Retinal pigment epithelial cell (primary cell): ENCODE measurements at regions not wholly inside any gene's neighbourhood (a gene's known extent, or its start where the extent isn't known, plus 50 kb on each side); places are given as distances from the start of the nearest gene placed in this dataset.

Experiments used
- DNase-seq: peaks from one replicate; pipeline ENCODE4 v3.0.0-alpha.2; 2010; ENCODE audit warnings: low read depth
- H3K4me3 ChIP-seq: 2 replicates; pipeline ENCODE4 v1.5.1; 2011; ENCODE audit warnings: mild to moderate bottlenecking, low read length, control low read depth, moderate library complexity
- CTCF ChIP-seq: conservative IDR thresholded peaks from 2 replicates; pipeline ENCODE4 v1.5.1; 2011; ENCODE audit warnings: low read depth, low read length, control low read depth, inconsistent platforms

GRCh38 chr14:103207388-103208072 is 84.3 kb downstream of the TNFAIP2 start:
- DNase-seq = no peak
- peak overlapping the region; percentile 32 for H3K4me3 ChIP-seq
- no peak for TF ChIP-seq CTCF

DNA sequence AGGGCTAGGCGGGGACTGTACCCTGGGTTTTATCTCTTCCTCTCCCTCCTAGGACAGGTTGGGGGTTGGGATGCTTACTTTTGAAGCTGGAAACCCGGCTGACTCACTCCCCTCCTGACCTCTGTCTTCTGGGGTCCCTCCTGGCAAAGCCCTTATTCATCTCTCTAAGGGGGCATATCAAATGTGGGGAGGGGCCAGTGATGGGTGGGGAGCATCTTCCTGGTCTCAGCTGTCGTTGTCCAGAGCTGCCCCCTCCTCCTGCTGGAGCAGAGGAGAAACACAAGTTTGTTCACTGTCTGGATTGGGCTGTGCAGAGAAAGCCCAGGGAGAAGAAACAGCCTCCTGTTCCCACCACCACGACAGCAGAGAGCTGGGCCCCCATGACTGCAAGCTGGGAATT is 85.8 kb downstream of the TNFAIP2 start:
- peak; percentile 30 for TF ChIP-seq CTCF
- no peak for DNase-seq
- H3K4me3 ChIP-seq = no peak overlapping the region

DNA sequence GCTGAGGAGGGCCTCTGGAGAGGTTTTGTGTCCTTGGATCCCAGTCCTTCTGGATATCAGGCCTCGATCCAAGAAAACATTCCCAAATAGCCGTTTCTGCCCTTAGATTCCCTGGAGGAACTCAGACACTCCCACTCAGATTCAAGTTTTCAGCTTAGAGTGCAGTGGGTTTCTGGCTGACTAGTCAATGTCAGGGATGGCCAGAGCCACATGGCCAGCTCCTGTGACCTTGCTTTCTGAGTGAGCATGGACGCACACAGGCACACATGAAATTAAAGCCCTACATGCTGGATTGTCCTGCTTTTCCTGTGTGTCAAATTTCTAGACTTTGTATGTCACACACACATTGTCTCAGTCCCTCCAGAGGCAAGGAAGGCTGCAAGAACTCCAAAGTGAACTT is 86.2 kb downstream of the TNFAIP2 start:
- no peak for TF ChIP-seq CTCF
- no peak overlapping the region for H3K4me3 ChIP-seq
- no peak for DNase-seq

DNA sequence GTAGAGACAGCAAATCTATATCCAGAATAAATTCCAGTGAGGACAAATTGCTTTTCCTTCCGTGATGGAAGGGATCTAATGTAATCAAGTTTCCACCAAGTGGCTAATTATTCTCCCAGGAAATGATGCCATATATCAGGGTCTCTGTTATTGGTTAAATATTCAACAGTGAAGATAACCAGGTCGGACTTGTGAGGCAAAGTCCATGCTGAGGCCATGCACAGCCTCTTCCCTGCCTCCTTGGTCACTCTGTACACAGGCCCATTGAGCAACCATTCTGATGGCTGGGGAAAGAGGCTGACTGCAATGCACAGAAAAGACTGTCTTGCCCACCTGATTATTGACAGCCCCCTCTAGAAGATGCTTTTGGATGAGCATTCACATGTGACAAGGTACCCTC is 90.1 kb downstream of the TNFAIP2 start:
- H3K4me3 ChIP-seq = no peak overlapping the region
- no peak for TF ChIP-seq CTCF
- DNase-seq = no peak

DNA sequence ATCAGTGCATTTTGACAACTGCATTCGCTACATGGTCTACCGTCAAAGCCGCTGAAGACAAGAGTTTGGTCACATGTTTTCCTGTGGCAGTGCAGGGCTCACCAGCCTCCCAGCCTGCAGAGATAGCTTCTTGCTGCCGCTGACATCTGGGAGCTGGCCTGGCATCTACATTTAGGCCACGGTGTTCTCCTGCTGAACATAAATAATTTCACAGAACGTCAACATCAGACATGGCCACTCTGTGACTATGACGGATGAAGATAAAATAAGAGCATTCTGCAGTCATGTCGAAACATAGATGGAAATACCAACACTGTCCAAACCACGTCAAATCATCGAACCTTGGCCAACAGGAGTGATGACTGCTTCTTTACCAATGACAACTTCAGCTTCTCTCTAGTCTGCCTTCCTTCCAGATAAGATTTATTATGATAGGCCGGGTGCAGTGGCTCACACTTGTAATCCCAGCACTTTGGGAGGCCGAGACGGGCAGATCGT is 91.2 kb downstream of the TNFAIP2 start:
- DNase-seq = no peak
- H3K4me3 ChIP-seq = no peak overlapping the region
- no peak for TF ChIP-seq CTCF

DNA sequence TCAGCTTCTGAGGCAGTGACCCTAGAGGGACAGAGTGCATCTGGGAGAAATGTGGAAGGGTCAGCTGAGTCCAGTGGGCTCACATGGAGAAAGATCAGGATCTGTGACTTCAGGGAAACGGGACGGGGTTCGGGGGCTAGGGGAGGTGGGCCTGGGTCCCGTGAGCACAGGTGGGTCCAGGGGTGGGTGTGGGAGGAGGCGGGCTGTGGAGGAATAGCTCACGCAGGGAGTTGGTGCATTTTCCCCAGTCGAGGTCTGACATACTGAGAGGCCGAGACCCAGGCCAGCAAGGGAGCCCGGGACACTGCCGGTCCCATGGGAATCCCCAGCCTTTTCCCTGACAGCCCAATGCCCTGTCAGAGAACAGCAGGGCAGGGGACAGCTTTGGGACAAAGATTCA is 93.1 kb downstream of the TNFAIP2 start:
- no peak for DNase-seq
- TF ChIP-seq CTCF = no peak
- no peak overlapping the region for H3K4me3 ChIP-seq

DNA sequence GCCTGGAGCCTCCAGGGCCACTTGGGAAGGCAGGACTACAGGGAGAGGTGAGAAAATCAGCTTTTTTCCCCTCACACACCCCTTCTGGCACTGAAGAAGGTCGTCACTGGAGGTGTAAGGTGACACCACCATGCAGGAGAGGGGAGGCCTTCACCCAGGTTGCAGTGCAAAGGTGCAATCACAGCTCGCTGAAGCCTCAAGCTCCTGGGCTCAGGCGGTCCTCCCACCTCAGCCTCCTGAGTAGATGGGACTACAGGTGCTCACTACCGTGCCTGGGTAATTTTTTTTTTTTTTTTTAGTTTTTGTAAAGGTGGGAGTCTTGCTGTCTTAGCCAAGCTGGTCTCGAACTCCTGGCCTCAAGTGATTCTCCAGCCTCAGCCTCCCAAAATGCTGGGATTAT is 93.6 kb downstream of the TNFAIP2 start:
- no peak for DNase-seq
- no peak overlapping the region for H3K4me3 ChIP-seq
- TF ChIP-seq CTCF = no peak
